GM19328 (cell line): ENCODE measurements at regions not wholly inside any gene's neighbourhood (a gene's known extent, or its start where the extent isn't known, plus 50 kb on each side); places are given as distances from the start of the nearest gene placed in this dataset.
"Not testable (repeated sequence)": the region's sequence is repeated elsewhere in the genome, so short reads cannot be mapped to it uniquely, and the experiment has no call there.

Experiments
- ATAC-seq: cut with Tn5 transposase; IDR thresholded peaks from one replicate; pipeline ENCODE4 v1.9.1; 2021; ENCODE audit warnings: mild to moderate bottlenecking, moderate library complexity; ENCODE audit not compliant: unreplicated experiment

DNA sequence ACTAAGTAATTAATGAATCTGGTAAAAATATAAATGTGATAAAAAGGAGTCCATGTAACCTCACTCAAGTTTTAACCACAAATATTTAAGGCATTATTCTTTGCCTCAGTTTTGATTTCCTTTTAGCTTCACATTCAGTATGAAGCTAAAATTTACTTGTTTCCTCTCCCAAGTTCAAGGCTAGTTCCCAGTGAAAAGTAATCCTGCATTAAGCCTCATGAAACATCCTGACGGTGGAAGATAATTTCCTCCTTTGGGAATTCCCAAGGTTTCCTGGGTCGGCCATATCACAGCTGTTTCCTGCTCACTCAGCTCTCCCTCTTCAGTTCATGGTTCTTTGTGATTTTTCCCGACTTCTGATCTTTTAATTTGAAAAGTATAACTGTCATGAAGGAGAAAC is 1256.8 kb upstream of the FLRT2 start:
- no peak for ATAC-seq

DNA sequence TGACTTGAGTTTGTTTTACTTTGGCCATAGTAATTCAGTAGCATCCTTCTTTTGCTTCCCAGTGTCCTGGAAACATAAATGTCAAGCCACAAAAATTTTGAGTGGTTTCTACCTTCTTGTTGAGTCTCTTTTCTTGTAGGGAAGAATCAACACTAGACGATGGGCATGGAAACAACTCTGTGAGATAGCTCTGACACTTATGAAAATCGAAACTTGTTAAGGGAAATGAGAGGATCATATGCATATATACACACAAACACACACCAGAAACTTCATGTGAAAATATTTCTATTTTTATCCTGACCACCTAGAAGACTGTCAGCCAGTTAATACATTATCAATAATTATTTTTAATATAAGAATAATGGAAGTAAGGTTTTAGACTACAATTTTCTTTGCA is 1247.3 kb upstream of the FLRT2 start:
- no peak for ATAC-seq

DNA sequence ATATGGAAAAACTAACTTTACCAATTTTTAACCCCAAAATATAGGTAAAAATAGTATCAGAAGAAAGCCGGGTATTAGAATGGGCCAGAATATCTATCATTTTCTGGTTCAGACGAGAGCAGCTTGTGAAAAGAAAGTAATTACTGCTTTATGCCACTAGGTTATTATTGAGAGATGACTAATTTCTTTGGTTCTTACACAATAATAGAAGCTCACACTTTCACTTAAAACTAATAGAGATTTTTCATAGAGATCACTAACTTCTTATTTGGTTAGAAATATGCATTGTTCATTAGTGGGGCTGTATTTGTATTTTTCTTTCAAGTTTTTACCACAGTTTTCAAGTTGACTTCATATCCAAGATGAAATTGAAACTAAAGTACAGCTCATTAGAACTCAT is 1241.2 kb upstream of the FLRT2 start:
- no peak for ATAC-seq

DNA sequence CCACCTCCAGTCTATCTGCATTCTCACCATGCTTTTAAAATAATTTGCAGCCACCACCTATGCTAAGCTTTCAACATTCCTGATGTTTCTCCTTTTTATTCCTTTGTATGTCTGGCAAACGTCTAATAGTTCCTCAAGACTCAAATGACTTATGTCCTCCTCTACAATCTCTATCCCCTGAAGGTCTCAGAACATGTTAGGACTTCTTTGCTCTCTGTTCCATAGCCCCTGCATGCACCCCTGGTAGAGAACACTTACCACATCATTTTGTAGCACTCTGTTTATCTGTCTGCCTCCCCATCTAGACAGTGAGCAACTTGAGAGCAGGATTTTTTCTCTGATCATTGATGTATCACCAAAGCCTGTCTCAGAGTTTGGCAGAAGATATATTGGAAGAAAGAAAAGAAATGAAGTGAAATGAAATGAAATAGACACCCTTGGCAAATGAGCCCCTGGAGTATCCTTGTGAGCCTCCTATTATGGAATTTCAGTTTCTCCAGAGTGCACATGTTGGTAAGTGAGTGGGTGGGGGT is 1231.2 kb upstream of the FLRT2 start:
- no peak for ATAC-seq

DNA sequence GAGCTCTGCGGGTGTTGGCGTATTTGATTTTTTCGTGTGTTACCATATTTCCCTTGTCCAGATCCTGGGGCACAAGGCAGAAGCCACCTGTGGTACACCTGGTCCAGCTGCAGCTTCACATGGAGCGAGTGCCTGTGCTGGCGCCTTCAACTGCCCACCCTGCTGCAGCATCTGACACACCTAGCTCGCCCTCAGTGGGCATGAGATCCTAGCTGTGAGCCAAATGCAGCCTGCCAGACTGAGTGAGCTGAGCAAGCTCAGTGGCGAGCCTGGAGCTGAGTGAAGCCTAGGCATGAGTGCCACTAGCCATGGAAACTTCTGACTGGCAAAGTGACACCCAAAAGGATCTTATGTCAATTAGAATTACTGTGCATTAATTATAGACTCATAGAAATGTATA is 1226.8 kb upstream of the FLRT2 start:
- no peak for ATAC-seq

DNA sequence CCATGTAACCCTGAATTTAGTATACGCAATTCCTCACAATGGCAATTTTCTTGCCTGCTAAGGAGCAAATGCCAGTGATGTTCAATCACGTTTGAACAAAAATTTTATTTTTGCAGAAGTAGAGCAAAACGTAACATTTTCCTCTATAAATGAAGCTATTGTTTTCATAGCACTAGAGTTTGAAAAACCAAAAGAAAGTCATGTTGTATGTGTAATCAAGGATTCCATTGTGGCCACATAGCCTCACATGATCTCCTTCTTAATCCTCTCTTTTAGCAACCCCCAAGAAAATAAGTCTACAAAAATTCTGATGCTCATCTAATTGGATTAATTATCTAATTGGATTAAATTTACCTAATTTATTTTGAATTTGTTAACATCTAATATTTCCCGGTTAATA is 1217.4 kb upstream of the FLRT2 start:
- ATAC-seq: no peak

DNA sequence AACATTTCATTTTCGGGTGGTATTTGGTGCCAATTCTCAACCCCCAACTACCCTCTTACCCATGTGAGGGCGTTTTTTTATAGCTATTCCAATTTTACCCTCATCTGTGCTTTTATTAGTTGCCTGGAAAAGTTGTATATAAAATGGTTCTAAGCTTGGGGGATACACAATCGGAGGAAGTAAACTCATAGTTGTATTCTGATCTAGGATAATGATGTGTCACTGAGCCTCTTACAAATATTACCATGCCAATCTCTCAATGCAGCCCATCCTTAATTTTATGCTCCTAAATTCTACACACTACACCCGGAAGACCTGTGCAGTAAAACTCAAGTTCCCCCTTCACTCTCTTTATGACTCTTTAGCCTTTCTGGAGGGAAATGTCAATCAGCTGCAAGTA is 1206.5 kb upstream of the FLRT2 start:
- ATAC-seq: no peak

DNA sequence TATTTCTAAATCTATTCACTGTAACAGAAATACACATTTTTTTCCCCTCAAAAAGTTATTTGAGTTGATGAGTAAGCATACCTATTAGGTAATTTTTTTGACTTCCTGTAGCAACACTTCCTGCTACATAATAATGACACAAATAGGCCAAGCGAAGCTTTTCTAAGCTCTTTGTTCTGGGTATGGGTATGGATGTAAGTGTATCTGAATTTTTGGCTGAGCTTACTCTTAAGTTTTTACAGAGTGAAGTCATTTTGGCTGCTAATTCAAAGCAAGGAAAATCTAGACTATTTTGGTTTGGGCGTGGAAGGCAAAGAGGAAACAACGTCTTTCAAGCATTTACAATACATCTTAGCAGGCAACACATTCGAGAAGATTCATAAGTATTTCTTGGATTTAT is 1206.0 kb upstream of the FLRT2 start:
- no peak for ATAC-seq

DNA sequence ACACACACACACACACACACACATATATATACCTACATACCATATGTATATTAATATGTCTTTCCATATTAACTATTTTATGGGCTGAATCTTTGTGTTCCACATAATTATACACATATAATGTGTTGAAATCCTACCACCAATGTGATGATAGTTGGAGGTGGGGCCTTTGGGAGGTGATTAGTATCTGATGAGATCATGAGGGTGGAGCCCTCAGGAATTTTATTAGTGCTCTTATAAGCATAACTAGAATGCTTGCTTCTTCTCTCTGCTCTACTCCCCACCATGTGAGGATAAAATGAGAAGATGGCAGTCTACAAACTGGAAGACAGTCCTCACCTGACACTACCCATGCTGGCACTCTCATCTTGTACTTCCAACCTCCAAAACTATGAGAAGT is 1193.5 kb upstream of the FLRT2 start:
- ATAC-seq: no peak

DNA sequence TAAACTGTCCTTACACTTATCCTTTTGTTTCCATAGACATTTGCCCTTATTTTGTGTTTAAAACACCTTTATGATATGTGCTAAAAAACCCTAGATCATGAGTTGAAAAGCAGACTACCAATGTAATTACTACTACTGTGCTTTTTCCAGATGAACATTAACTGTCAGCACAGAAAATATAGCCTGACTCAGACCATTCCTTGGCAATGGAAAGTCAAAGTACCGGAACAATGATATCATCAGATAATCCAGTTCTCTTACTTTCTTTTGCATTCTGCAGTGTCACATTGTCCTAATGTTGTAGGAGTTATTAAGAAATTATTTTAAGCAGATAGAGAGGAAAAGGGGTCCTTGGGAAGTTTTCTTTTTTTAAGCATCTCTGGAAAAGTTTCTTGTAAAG is 1189.0 kb upstream of the FLRT2 start:
- ATAC-seq: no peak

DNA sequence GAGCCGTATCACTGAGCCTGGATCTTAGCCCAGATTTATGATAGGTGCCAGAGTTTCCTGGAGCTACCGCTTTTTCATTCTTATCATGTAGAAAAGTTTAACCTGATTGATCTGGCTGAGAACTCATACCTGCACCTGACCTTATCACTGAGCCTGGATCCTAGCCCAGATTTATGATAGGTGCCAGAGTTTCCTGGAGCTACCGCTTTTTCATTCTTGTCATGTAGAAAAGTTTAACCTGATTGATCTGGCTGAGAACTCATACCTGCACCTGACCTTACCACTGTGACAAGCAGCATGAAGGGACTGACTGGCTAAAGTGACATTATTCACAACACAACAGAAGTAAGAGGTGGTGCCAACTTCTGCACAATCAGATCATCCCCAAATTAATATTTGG is 1188.1 kb upstream of the FLRT2 start:
- ATAC-seq: not testable (repeated sequence)

DNA sequence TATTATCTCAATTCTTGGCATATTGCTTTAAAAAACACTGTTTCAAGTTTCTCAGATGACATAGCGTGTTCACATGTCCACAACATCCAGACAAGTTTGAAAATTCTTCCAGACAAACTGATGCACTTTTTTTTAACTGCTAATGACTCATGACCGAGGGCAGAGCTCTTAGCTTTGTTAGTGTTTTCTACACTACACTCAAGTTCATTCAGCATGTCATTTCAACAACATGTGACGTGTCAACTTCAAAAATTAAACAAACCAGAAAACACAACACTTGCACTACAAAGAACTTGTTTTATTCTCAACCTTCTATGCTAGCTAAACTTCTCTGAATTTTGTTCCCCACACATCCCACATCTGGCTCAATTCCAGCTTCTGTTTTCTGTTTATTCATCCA is 1186.3 kb upstream of the FLRT2 start:
- ATAC-seq: no peak

DNA sequence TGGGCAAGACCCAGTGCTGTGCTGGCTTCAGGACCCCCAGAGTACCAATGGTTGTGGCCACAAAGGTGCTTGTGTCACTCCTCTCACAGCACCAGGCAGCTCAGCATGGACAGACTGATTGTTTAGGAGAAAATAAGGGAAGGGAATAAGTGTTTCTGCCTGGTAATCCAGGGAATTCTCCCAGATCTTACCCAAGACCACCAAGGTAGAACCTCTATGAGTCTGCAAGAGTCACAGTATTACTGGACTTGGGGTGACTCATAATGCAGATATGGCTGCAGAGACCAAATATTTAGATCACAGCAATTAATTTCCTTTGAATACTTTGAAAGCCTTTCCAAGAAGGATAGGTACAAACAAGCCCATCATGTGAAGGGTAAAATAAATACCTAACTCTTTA is 1178.3 kb upstream of the FLRT2 start:
- no peak for ATAC-seq

DNA sequence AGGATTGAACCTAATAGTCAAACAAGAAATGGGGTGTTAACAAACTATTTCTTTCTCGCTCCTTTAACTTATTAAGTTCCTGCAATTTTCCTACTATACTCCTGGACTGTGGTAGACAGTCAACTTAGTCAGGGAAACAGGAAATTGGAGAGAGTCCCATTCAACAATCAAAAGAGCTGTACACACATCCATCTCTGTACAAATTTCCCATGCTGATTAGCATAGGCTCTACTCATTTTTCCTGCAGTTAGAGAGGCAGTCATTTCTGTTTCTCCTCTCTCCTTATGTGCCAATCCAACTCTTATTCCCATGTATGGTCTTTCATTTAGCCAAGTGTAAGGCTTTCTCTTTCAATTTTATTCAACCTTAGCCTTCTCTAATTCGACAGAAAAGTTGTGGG is 1168.5 kb upstream of the FLRT2 start:
- no peak for ATAC-seq

DNA sequence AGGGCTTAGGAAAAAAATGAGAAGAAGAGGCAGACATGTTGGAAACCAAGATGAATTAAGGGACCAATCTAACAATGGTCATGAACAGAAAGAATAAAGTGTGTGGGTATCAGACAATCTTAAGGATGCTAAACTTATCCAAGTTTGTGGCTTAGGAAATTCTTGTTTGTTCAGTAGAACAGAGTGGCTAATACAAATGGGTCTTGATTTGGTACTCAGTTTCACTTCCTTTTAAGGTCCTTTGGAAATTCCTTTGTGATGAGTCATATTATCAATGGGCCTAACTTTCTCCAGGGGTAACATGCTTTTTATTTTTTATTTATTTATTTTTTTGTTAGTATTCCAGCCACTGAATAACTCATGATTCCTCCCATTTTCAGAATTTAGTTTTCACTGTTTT is 1154.7 kb upstream of the FLRT2 start:
- ATAC-seq: no peak

DNA sequence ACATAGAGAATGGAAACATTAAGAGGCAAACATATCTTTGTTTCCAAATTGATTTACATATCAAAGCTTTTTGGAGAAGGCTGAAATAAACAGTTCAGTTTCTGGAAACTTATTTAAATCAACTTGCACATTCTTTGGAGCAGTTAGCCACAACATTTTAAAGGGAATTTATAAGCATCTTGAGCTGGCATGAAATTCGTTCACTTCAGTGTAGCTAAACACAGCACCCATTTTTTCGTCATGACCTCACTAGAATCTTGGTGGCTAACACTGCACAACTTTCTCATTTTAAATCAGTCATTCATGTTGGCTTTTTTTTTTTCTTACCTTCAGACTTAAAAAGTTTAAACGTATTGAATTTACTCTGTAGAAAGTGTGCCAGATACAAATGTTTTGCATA is 1139.9 kb upstream of the FLRT2 start:
- no peak for ATAC-seq

DNA sequence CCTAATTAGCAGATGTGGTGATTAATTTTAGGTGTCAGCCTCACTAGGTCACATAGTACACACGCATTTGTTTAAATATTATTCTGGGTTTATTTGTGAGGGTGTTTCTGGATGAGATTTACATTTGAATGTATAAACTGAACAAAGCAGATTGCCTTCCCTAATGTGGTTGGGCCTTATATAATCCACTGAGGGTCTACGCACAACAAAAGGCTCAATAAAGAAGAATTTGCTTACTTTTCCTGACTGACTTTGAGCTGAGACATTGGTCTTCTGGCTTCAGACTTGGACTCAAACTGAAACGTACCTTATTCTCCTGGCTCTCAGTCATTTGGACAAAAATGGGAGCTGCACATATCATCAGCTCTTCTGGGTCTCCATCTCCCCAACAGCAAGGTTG is 1132.3 kb upstream of the FLRT2 start:
- ATAC-seq: no peak

DNA sequence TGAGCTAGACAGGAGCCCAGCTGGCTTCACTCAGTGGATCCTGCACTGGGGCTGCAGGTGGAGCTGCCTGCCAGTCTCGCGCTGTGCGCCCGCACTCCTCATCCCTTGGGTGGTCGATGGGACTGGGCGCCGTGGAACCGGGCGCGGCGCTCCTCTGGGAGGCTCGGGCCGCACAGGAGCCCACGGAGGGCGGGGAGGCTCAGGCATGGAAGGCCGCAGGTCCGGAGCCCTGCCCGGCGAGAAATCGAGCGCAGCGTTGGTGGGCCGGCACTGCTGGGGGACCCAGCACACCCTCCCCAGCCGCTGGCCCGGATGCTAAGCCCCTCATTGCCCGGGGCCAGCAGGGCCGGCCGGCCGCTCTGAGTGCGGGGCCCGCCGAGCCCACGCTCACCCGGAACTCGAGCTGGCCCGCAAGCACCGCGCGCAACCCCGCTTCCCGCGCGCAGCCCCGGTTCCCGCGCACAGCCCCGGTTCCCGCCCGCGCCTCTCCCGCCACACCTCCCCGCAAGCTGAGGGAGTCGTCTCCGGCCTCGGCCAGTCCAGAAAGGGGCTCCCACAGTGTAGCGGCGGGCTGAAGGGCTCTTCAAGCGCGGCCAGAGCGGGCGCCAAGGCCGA is 1130.5 kb upstream of the FLRT2 start:
- ATAC-seq: no peak

DNA sequence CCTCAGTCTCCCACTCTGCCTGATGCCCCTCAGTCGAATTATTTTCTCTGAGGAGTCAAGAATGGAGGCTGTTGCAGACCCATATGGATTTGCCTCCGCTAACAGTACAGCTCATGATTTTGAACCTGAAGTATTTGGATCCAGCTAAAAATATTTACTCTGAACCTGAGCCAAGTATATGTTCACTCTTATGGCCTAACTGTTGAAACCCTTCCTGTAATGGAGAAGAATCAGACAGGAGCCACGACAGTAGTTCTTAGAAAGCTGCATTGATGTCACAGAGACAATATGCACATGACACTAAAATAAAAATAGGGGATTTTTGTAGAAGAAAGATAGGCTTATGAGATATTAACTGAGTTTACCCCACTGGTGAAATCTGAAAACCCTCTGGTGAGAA is 1128.3 kb upstream of the FLRT2 start:
- no peak for ATAC-seq

DNA sequence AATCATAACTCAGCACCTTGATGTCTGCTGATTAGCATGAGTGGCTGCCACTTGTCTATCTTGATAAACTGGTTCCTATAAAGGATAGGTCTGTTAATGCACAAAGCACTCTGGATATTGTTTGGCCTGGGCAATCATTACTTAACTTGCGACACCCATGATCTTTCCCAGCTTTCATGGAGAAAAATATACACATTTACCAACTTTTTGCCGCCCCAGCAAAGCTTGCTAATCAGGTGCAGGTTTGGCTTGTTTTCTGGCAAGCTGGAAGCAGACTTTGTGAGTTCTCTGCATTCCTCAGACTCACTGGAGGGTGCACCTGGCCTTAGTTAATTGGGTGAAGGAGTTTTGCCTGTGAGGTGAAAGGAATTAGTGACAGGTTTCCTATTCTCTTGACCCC is 1126.4 kb upstream of the FLRT2 start:
- ATAC-seq: no peak

DNA sequence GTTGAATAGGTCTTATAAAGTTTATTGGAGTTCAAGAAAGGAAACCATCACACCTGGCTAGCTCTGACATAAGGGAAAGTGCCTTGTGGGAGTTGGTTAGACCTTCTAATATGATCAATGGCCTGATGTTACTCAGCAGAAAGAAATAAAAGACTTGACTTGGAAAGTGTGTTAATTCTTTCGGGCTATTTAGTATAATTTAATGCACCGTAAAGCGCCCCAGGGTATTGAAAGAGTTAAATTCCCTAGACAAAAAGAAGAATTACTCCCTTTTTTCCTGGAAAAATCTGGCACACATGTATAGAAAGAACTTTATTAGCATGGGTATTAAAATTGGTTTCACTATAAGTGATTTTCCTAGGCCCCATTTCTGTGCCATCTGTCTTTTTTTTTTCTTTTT is 1125.7 kb upstream of the FLRT2 start:
- ATAC-seq: no peak

DNA sequence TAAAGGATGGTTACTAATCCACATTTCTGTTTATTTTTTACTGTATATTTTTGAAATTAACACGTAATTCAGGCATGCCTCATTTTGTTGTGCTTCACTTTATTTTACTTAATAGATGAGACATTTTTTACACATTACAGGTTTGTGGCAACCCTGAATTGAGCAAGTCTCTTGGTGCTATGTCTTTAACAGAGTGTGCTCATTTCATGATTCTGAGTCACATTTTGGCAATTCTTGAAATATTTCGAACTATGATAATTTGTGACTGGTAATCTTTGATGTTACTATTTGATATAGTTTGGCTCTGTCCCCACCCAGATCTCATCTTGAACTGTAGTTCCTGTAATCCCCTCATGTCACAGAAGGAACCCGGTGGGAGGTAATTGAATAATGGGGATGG is 1120.5 kb upstream of the FLRT2 start:
- no peak for ATAC-seq

DNA sequence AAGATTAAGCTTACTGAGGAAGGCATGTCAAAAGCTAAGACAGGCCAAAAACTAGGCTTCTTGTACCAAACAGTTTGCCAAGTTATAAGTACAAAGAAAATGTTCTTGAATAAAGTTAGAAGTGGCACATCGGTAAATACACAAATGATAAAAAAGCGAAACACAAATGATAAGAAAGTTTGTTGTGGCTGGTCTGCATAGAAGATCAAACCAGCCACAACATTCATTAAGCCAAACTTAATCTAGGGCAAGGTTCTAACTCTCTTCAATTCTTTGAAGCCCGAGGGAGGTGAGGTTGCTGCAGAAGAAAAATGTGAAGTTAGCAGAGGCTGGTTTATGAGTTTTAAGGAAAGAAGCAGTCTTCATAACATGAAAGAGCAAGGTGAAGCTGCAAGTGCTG is 1119.6 kb upstream of the FLRT2 start:
- ATAC-seq: no peak
